PFSK-1 (cell line): ENCODE measurements at regions not wholly inside any gene's neighbourhood (a gene's known extent, or its start where the extent isn't known, plus 50 kb on each side); places are given as distances from the start of the nearest gene placed in this dataset.

Experiments
- POLR2AphosphoS5 ChIP-seq: IDR thresholded peaks from 2 replicates; pipeline ENCODE4 v1.6.1; 2012; ENCODE audit warnings: low read depth, mild to moderate bottlenecking, control low read depth, low read length, moderate library complexity
- SIN3A ChIP-seq: IDR thresholded peaks from 2 replicates; pipeline ENCODE4 v1.6.1; 2012; ENCODE audit warnings: mild to moderate bottlenecking, low read length, moderate library complexity, borderline replicate concordance; ENCODE audit not compliant: insufficient read depth
- TAF1 ChIP-seq: IDR thresholded peaks from 2 replicates; pipeline ENCODE4 v1.6.1; 2012; ENCODE audit warnings: low read length, control low read depth, borderline replicate concordance; ENCODE audit not compliant: insufficient read depth
- TF ChIP-seq, protein P1 (sequence below), 2 experiments: IDR thresholded peaks; 2 replicates each; pipeline versions ENCODE4 v1.6.1 to v1.8.0; 2011 to 2012; ENCODE audit warnings: low read depth in 2 of 2, low read length in 2 of 2, control low read depth in 1 of 2, inconsistent platforms in 1 of 2, mild to moderate bottlenecking in 1 of 2, moderate library complexity in 1 of 2; ENCODE audit not compliant: insufficient read depth in 1 of 2

DNA sequence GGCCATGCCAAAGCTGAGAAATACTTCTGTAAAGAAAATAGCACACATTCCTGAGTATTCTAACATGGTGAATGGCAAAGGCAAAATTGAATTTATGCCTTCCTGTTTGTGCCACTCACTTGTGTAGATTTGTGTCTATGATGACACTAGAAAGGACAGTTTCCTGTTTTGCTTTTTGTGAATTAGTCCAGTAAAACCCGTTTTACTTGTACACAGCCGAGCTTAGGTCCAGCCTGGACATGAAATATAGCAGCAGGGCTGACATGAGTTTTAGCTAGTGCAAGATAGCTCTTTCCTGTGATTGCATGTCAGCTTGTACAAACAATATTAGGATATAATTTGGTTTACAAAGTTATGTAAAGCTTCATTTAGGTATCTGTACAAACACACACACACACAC, 1891.7 kb upstream of the WWC1 start:
- TF ChIP-seq, protein P1, sequence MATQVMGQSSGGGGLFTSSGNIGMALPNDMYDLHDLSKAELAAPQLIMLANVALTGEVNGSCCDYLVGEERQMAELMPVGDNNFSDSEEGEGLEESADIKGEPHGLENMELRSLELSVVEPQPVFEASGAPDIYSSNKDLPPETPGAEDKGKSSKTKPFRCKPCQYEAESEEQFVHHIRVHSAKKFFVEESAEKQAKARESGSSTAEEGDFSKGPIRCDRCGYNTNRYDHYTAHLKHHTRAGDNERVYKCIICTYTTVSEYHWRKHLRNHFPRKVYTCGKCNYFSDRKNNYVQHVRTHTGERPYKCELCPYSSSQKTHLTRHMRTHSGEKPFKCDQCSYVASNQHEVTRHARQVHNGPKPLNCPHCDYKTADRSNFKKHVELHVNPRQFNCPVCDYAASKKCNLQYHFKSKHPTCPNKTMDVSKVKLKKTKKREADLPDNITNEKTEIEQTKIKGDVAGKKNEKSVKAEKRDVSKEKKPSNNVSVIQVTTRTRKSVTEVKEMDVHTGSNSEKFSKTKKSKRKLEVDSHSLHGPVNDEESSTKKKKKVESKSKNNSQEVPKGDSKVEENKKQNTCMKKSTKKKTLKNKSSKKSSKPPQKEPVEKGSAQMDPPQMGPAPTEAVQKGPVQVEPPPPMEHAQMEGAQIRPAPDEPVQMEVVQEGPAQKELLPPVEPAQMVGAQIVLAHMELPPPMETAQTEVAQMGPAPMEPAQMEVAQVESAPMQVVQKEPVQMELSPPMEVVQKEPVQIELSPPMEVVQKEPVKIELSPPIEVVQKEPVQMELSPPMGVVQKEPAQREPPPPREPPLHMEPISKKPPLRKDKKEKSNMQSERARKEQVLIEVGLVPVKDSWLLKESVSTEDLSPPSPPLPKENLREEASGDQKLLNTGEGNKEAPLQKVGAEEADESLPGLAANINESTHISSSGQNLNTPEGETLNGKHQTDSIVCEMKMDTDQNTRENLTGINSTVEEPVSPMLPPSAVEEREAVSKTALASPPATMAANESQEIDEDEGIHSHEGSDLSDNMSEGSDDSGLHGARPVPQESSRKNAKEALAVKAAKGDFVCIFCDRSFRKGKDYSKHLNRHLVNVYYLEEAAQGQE (IDR thresholded peaks at IDR 0.05; ENCODE audit: insufficient read depth in 1 of 2, low read depth in 2 of 2, low read length in 2 of 2) = no peak
- TF ChIP-seq TAF1 = no peak
- TF ChIP-seq POLR2AphosphoS5 = no peak
- no peak; the same call in 1 of the 2 replicates for TF ChIP-seq SIN3A
